HCT116 (cell line): ENCODE measurements at regions not wholly inside any gene's neighbourhood (a gene's known extent, or its start where the extent isn't known, plus 50 kb on each side); places are given as distances from the start of the nearest gene placed in this dataset.

Experiments used
- ATAC-seq: fragments of 200-7000 bp; cut with Tn5 transposase; 2 replicates; pipeline ENCODE4 v1.9.1; 2020; ENCODE audit warnings: mild to moderate bottlenecking, moderate library complexity
- BruUV-seq: library from RNA; stranded (reverse); fragments of 400-500 nt; replicated peaks from 2 replicates; lab custom pipeline; 2021; lab: Mats Ljungman, UMichigan
- CTCF ChIA-PET: fragments of 300-600 bp; sonication (Branson Sonifier 250); formaldehyde crosslinking; loops from one replicate; lab custom pipeline; 2021; ENCODE audit warnings: antibody characterized with exemption; lab: Charles Lee
- POLR2A ChIA-PET: fragments of 300-600, 350-600 bp; sonication (Branson Sonifier 250); formaldehyde crosslinking; loops from one replicate; lab custom pipeline; 2021; ENCODE audit warnings: antibody characterized with exemption; lab: Charles Lee
- RAD21 ChIA-PET, 2 experiments: fragments of 300-600 bp; sonication (Branson Sonifier 250); formaldehyde crosslinking; loops; one replicate each; lab custom pipeline; 2023; ENCODE audit warnings: low total read pairs in 2 of 2; ENCODE audit not compliant: uncharacterized antibody in 2 of 2, unreplicated experiment in 2 of 2, low non-redundant PET in 1 of 2; lab: Charles Lee
- DNase-seq: peaks from one replicate; pipeline ENCODE4 v3.0.0-alpha.2; 2010; ENCODE audit warnings: low read depth, low spot score
- H2AFZ ChIP-seq: fragments of 200-600 bp; shearing (Covaris generic), sonication (generic); 2 replicates; pipeline ENCODE4 v1.6.1; 2017; ENCODE audit warnings: low read depth, mixed run types, mixed read lengths, antibody characterized with exemption, low read length; ENCODE audit not compliant: poor library complexity, severe bottlenecking
- H3K27ac ChIP-seq: 2 replicates; pipeline ENCODE4 v1.5.1; 2012; ENCODE audit warnings: low read depth, low read length
- H3K27me3 ChIP-seq: fragments of 200-600 bp; sonication (generic); 2 replicates; pipeline ENCODE4 v1.6.1; 2016; ENCODE audit warnings: mixed run types, low read length, mixed read lengths; ENCODE audit not compliant: insufficient read depth
- H3K36me3 ChIP-seq, 2 experiments: fragments of 200-500 bp in 1 of 2; fragments of 200-600 bp in 1 of 2; sonication (Bioruptor generic) in 1 of 2; sonication (generic) in 1 of 2; 2 replicates each; pipeline versions ENCODE4 v1.5.1 to v1.6.1; 2014 to 2016; ENCODE audit warnings: low read length in 2 of 2, inconsistent platforms in 1 of 2, mixed read lengths in 1 of 2, mixed run types in 1 of 2; ENCODE audit not compliant: insufficient read depth in 2 of 2, control insufficient read depth in 1 of 2
- H3K4me1 ChIP-seq, 2 experiments: fragments of 200-600 bp in 1 of 2; sonication (generic) in 1 of 2; 2 replicates each; pipeline versions ENCODE4 v1.5.1 to v1.6.1; 2012 to 2017; ENCODE audit warnings: low read length in 2 of 2, inconsistent platforms in 1 of 2, mild to moderate bottlenecking in 1 of 2, mixed read lengths in 1 of 2, mixed run types in 1 of 2, moderate library complexity in 1 of 2; ENCODE audit not compliant: insufficient read depth in 2 of 2, control insufficient read depth in 1 of 2
- H3K4me2 ChIP-seq: fragments of 200-600 bp; sonication (generic); 2 replicates; pipeline ENCODE4 v1.6.1; 2017; ENCODE audit warnings: mixed run types, low read length, mixed read lengths
- H3K4me3 ChIP-seq, 2 experiments: fragments of 200-600 bp in 1 of 2; sonication (generic) in 1 of 2; replicated peaks in 1 of 2; 2 replicates each; pipeline ENCODE4 v1.5.1; 2011 to 2016; ENCODE audit warnings: low read length in 2 of 2, control low read depth in 1 of 2, low read depth in 1 of 2, mild to moderate bottlenecking in 1 of 2, mixed read lengths in 1 of 2, mixed run types in 1 of 2
- H3K79me2 ChIP-seq: fragments of 200-600 bp; sonication (generic); 2 replicates; pipeline ENCODE4 v1.6.1; 2017; ENCODE audit warnings: mild to moderate bottlenecking, mixed run types, low read length, moderate library complexity, mixed read lengths; ENCODE audit not compliant: insufficient read depth
- H3K9ac ChIP-seq: fragments of 200-600 bp; sonication (generic); 2 replicates; pipeline ENCODE4 v1.6.1; 2016; ENCODE audit warnings: low read length, mixed read lengths
- H3K9me2 ChIP-seq: fragments of 200-600 bp; sonication (generic), shearing (Covaris generic); 2 replicates; pipeline ENCODE4 v1.6.1; 2017; ENCODE audit warnings: mixed run types, mild to moderate bottlenecking, moderate library complexity; ENCODE audit not compliant: insufficient read depth
- H3K9me3 ChIP-seq, 2 experiments: fragments of 200-500 bp in 1 of 2; fragments of 200-600 bp in 1 of 2; sonication (Bioruptor generic) in 1 of 2; sonication (generic) in 1 of 2; 2 replicates each; pipeline ENCODE4 v1.6.1; 2014 to 2017; ENCODE audit warnings: low read length in 2 of 2, mixed read lengths in 2 of 2, inconsistent platforms in 1 of 2, low read depth in 1 of 2, mild to moderate bottlenecking in 1 of 2, mixed run types in 1 of 2, moderate library complexity in 1 of 2; ENCODE audit not compliant: control insufficient read depth in 1 of 2, insufficient read depth in 1 of 2
- H4K20me1 ChIP-seq: fragments of 200-600 bp; sonication (generic), shearing (Covaris generic); 2 replicates; pipeline ENCODE4 v1.6.1; 2017; ENCODE audit warnings: mixed run types, mild to moderate bottlenecking, moderate library complexity; ENCODE audit not compliant: insufficient read depth
- CBX3 ChIP-seq: IDR thresholded peaks from 2 replicates; pipeline ENCODE4 v1.6.1; 2012; ENCODE audit warnings: low read depth
- CEBPB ChIP-seq: IDR thresholded peaks from 2 replicates; pipeline ENCODE4 v1.6.1; 2012; ENCODE audit warnings: low read depth
- EGR1 ChIP-seq: IDR thresholded peaks from 2 replicates; pipeline ENCODE4 v1.6.1; 2012; ENCODE audit warnings: low read depth
- FOSL1 ChIP-seq: IDR thresholded peaks from 2 replicates; pipeline ENCODE4 v1.6.1; 2012; ENCODE audit warnings: low read depth
- JUND ChIP-seq: IDR thresholded peaks from 2 replicates; pipeline ENCODE4 v1.6.1; 2012
- POLR2A ChIP-seq: IDR thresholded peaks from 2 replicates; pipeline ENCODE4 v1.7.0; 2011; ENCODE audit warnings: borderline replicate concordance; ENCODE audit not compliant: insufficient read depth, insufficient read length; ENCODE audit errors: extremely low read depth
- SIN3A ChIP-seq: IDR thresholded peaks from 2 replicates; pipeline ENCODE4 v1.6.1; 2012; ENCODE audit warnings: low read depth
- SP1 ChIP-seq: IDR thresholded peaks from 2 replicates; pipeline ENCODE4 v1.6.1; 2012; ENCODE audit warnings: low read depth
- SRF ChIP-seq: IDR thresholded peaks from 2 replicates; pipeline ENCODE4 v1.6.1; 2012; ENCODE audit warnings: low read depth
- TCF7L2 ChIP-seq: IDR thresholded peaks from 2 replicates; pipeline ENCODE4 v1.7.0; 2011; ENCODE audit warnings: borderline replicate concordance, inconsistent platforms; ENCODE audit not compliant: insufficient read depth, insufficient read length; ENCODE audit errors: extremely low read depth
- ZFX ChIP-seq: fragments of 450-650 bp; IDR thresholded peaks from 2 replicates; pipeline ENCODE4 v1.6.1; 2017
- ZNF274 ChIP-seq: fragments of 200-500 bp; sonication (Bioruptor generic); IDR thresholded peaks from 2 replicates; pipeline ENCODE4 v1.6.1; 2014; ENCODE audit warnings: mild to moderate bottlenecking, low read depth, low read length, inconsistent platforms
- intact Hi-C: fragments of 100-400 bp; cut with micrococcal nuclease; formaldehyde crosslinking; loops from 2 replicates; pipeline ENCODE4 v1.10.0; 2022
- TF ChIP-seq, protein P1 (sequence below): IDR thresholded peaks from 2 replicates; pipeline ENCODE4 v1.6.1; 2012
- TF ChIP-seq, protein P2 (sequence below), 3 experiments: fragments of 200-600 bp in 1 of 3; sonication (generic) in 1 of 3; IDR thresholded peaks in 2 of 3; conservative IDR thresholded peaks in 1 of 3; 2 replicates each; pipeline ENCODE4 v1.5.1; 2012 to 2017; ENCODE audit warnings: low read depth in 2 of 3, low read length in 2 of 3, antibody characterized with exemption in 1 of 3, borderline replicate concordance in 1 of 3, control low read depth in 1 of 3, mild to moderate bottlenecking in 1 of 3, mixed read lengths in 1 of 3, mixed run types in 1 of 3, moderate library complexity in 1 of 3; ENCODE audit not compliant: insufficient read depth in 1 of 3
- TF ChIP-seq, protein P3 (sequence below): IDR thresholded peaks from 2 replicates; pipeline ENCODE4 v1.6.1; 2012; ENCODE audit warnings: low read depth
- TF ChIP-seq, protein P4 (sequence below): IDR thresholded peaks from 2 replicates; pipeline ENCODE4 v1.6.1; 2012

DNA sequence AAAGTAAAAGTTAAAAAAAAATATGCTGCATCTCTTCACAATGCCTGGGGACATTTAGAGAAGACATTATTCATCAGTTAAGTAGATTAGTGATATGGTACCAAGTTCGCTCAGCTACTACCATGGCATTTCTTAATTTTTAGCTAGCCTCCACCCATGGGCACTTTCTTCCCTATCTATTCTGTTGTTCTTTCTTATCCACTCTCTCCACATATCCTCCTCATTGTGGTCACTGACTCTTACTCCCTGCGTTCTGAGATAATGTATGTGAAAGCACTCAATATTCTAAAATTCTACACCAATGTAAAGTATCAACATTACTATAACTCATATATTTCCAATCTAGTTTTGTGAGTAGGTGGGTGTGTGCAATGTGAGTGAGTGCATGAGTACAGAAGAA is 609.7 kb upstream of the DAB2 start:
- ChIA-PET RAD21 (no interaction called here), POLR2A (no interaction called here), CTCF (no interaction called here)
- no peak overlapping the region for H3K27ac ChIP-seq
- no peak overlapping the region for H3K4me3 ChIP-seq
- H3K79me2 ChIP-seq = no peaks in the 10 kb centered on the region
- ATAC-seq (no peak), DNase-seq (no peak)
- intact Hi-C loops = no loop called here
- no peak overlapping the region for H3K4me2 ChIP-seq
- no TSS peak for BruUV-seq
- no peaks in the 10 kb centered on the region for H4K20me1 ChIP-seq
- no peaks in the 10 kb centered on the region for H3K27me3 ChIP-seq
- no peak overlapping the region for H3K9ac ChIP-seq
- H3K4me1 ChIP-seq = no peaks in the 10 kb centered on the region
- no peaks in the 10 kb centered on the region for H3K36me3 ChIP-seq
- H3K9me2 ChIP-seq = no peaks in the 10 kb centered on the region
- H2AFZ ChIP-seq = no peak overlapping the region
- H3K9me3 ChIP-seq = no peaks in the 10 kb centered on the region
- TF ChIP-seq, protein P1, sequence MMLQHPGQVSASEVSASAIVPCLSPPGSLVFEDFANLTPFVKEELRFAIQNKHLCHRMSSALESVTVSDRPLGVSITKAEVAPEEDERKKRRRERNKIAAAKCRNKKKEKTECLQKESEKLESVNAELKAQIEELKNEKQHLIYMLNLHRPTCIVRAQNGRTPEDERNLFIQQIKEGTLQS = no peak
- TF ChIP-seq SIN3A = no peak
- no peak for TF ChIP-seq SP1
- no peak for TF ChIP-seq EGR1
- no peak for TF ChIP-seq JUND
- TF ChIP-seq, all 23 proteins: peak for 0

DNA sequence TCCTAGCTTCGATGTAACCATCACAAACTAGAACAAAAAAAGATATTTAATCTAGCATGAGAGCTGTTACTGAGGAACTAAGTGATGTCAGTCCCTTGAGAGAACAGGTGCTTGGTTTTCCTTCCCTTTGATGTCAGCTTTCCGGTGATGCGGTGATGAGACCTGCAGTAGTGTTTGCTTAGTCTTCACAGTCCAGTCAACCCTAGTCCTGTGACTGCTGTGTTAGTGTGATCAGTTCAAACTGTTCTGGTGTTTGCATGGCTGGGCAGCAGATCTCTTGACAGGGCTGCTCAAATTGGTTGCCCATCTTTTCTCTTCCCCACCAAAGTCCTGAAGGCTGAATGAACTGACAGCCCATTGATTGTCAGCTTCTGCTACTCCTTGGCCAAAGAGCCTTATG is 608.6 kb upstream of the DAB2 start:
- Histone ChIP-seq H3K27me3 (no peaks in the 10 kb centered on the region), H2AFZ (no peak overlapping the region), H3K4me3 (no peak overlapping the region), H4K20me1 (no peaks in the 10 kb centered on the region), H3K36me3 (no peaks in the 10 kb centered on the region), H3K9ac (no peak overlapping the region), H3K9me2 (no peaks in the 10 kb centered on the region), H3K4me1 (no peaks in the 10 kb centered on the region), H3K27ac (no peak overlapping the region), H3K9me3 (no peaks in the 10 kb centered on the region), H3K79me2 (no peaks in the 10 kb centered on the region), H3K4me2 (no peak overlapping the region)
- ChIA-PET RAD21 (no interaction called here), POLR2A (no interaction called here), CTCF (no interaction called here)
- intact Hi-C loops = no loop called here
- ATAC-seq (no peak), DNase-seq (no peak)
- TF ChIP-seq ZNF274 (no peak), ZFX (no peak), CEBPB (no peak), FOSL1 (no peak), SIN3A (no peak), JUND (no peak), POLR2A (no peak), TCF7L2 (no peak), SRF (no peak), CBX3 (no peak), SP1 (no peak), EGR1 (no peak)
- TF ChIP-seq, protein P2, sequence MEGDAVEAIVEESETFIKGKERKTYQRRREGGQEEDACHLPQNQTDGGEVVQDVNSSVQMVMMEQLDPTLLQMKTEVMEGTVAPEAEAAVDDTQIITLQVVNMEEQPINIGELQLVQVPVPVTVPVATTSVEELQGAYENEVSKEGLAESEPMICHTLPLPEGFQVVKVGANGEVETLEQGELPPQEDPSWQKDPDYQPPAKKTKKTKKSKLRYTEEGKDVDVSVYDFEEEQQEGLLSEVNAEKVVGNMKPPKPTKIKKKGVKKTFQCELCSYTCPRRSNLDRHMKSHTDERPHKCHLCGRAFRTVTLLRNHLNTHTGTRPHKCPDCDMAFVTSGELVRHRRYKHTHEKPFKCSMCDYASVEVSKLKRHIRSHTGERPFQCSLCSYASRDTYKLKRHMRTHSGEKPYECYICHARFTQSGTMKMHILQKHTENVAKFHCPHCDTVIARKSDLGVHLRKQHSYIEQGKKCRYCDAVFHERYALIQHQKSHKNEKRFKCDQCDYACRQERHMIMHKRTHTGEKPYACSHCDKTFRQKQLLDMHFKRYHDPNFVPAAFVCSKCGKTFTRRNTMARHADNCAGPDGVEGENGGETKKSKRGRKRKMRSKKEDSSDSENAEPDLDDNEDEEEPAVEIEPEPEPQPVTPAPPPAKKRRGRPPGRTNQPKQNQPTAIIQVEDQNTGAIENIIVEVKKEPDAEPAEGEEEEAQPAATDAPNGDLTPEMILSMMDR (IDR thresholded peaks at IDR 0.05 in 2 of 3, conservative IDR thresholded peaks at IDR 0.05 in 1 of 3; ENCODE audit: borderline replicate concordance in 1 of 3, insufficient read depth in 1 of 3, low read depth in 2 of 3, low read length in 2 of 3) = no peak
- TF ChIP-seq, protein P3, sequence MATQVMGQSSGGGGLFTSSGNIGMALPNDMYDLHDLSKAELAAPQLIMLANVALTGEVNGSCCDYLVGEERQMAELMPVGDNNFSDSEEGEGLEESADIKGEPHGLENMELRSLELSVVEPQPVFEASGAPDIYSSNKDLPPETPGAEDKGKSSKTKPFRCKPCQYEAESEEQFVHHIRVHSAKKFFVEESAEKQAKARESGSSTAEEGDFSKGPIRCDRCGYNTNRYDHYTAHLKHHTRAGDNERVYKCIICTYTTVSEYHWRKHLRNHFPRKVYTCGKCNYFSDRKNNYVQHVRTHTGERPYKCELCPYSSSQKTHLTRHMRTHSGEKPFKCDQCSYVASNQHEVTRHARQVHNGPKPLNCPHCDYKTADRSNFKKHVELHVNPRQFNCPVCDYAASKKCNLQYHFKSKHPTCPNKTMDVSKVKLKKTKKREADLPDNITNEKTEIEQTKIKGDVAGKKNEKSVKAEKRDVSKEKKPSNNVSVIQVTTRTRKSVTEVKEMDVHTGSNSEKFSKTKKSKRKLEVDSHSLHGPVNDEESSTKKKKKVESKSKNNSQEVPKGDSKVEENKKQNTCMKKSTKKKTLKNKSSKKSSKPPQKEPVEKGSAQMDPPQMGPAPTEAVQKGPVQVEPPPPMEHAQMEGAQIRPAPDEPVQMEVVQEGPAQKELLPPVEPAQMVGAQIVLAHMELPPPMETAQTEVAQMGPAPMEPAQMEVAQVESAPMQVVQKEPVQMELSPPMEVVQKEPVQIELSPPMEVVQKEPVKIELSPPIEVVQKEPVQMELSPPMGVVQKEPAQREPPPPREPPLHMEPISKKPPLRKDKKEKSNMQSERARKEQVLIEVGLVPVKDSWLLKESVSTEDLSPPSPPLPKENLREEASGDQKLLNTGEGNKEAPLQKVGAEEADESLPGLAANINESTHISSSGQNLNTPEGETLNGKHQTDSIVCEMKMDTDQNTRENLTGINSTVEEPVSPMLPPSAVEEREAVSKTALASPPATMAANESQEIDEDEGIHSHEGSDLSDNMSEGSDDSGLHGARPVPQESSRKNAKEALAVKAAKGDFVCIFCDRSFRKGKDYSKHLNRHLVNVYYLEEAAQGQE = no peak
- TF ChIP-seq, protein P4, sequence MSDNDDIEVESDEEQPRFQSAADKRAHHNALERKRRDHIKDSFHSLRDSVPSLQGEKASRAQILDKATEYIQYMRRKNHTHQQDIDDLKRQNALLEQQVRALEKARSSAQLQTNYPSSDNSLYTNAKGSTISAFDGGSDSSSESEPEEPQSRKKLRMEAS = no peak
- BruUV-seq = no TSS peak
